ENCODE measurements at regions not wholly inside any gene's neighbourhood (a gene's known extent, or its start where the extent isn't known, plus 50 kb on each side); places are given as distances from the start of the nearest gene placed in this dataset.

DNA sequence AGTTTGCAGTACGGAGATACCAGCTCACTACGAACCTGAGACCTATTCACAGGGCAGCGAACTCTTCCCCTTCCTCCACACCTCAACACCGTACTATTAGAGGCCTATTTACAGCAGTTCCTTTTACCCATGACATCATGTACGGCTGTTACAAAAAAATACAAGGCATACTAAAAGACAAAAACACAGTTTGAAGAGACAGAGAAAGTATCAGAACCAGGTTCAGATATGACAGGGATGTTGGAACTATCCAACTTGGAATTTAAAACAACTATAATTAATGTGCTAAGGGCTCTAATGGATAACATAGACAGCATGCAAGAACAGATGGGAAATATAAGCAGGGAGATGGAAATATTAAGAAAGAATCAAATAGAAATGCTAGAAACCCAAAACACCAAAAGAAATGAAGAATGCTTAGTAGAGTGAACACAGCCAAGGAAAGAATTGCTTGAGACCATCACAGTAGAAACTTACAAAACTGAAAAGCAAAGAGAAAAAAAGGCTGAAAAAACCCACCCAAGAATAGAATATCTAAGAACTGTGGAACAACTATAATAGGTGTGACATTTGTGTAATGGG is 99.2 kb upstream of the ZNF521 start:
- no peak overlapping the region for H3K4me3 ChIP-seq (ENCODE audit: low read depth, low read length, poor library complexity, severe bottlenecking)
- no peaks in the 10 kb centered on the region for H3F3A ChIP-seq (ENCODE audit: insufficient read depth, low read length)
- no peak overlapping the region for H3K4me2 ChIP-seq (ENCODE audit: low read length)
- TF ChIP-seq, protein P1, sequence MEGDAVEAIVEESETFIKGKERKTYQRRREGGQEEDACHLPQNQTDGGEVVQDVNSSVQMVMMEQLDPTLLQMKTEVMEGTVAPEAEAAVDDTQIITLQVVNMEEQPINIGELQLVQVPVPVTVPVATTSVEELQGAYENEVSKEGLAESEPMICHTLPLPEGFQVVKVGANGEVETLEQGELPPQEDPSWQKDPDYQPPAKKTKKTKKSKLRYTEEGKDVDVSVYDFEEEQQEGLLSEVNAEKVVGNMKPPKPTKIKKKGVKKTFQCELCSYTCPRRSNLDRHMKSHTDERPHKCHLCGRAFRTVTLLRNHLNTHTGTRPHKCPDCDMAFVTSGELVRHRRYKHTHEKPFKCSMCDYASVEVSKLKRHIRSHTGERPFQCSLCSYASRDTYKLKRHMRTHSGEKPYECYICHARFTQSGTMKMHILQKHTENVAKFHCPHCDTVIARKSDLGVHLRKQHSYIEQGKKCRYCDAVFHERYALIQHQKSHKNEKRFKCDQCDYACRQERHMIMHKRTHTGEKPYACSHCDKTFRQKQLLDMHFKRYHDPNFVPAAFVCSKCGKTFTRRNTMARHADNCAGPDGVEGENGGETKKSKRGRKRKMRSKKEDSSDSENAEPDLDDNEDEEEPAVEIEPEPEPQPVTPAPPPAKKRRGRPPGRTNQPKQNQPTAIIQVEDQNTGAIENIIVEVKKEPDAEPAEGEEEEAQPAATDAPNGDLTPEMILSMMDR (IDR thresholded peaks at IDR 0.05; ENCODE audit: low read length) = no peak
- TF ChIP-seq EZH2 (IDR thresholded peaks at IDR 0.05; ENCODE audit: borderline replicate concordance, low read length) = no peak
- H3K9me2 ChIP-seq (ENCODE audit: low read depth, low read length) = no peaks in the 10 kb centered on the region
- H3K36me3 ChIP-seq (ENCODE audit: insufficient read depth, low read length) = no peaks in the 10 kb centered on the region
- no peaks in the 10 kb centered on the region for H3K79me2 ChIP-seq (ENCODE audit: insufficient read depth, low read length)
- no peak overlapping the region for H2AFZ ChIP-seq (ENCODE audit: low read length)
- H3K4me1 ChIP-seq (ENCODE audit: insufficient read depth, low read length, severe bottlenecking) = peaks cover 10% of the 10 kb centered on the region
- H3K9me3 ChIP-seq (ENCODE audit: low read length) = peaks cover 9% of the 10 kb centered on the region; the same call in 1 of the 2 replicates
- no peaks in the 10 kb centered on the region for H3K27me3 ChIP-seq (ENCODE audit: insufficient read depth, low read length)
- no peaks in the 10 kb centered on the region for H4K20me1 ChIP-seq (ENCODE audit: insufficient read depth, low read length)
- H3K27ac ChIP-seq (ENCODE audit: low read depth, low read length, poor library complexity, severe bottlenecking) = no peak overlapping the region
- no peak overlapping the region for H3K9ac ChIP-seq (ENCODE audit: low read length)

DNA sequence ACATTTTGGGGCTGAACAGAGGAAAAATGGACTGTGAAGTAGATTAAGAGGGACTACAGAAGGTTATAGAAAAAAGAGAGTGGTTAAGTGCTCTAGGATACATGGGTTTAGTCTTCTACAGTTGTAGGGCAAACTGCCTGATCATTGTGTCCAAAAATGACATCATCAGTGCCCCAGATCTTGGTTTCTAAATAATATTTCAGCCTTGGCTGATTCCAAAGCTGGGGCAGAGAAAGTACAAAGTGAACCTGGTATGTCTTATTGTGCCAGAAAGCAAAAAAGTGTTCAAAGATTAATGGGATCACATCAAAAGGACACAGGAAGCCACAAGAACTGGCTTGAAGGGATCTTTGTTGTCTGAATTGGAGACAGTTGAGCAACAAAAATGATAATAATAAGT is 97.1 kb upstream of the ZNF521 start:
- no peak overlapping the region for H3K4me3 ChIP-seq (ENCODE audit: low read depth, low read length, poor library complexity, severe bottlenecking)
- H3K36me3 ChIP-seq (ENCODE audit: insufficient read depth, low read length) = no peaks in the 10 kb centered on the region
- H4K20me1 ChIP-seq (ENCODE audit: insufficient read depth, low read length) = no peaks in the 10 kb centered on the region
- no peak overlapping the region for H2AFZ ChIP-seq (ENCODE audit: low read length)
- H3K27me3 ChIP-seq (ENCODE audit: insufficient read depth, low read length) = no peaks in the 10 kb centered on the region
- H3K79me2 ChIP-seq (ENCODE audit: insufficient read depth, low read length) = no peaks in the 10 kb centered on the region
- H3K4me1 ChIP-seq (ENCODE audit: insufficient read depth, low read length, severe bottlenecking) = peaks cover 7% of the 10 kb centered on the region
- peaks cover 9% of the 10 kb centered on the region; the same call in 1 of the 2 replicates for H3K9me3 ChIP-seq (ENCODE audit: low read length)
- H3F3A ChIP-seq (ENCODE audit: insufficient read depth, low read length) = no peaks in the 10 kb centered on the region
- TF ChIP-seq EZH2 (IDR thresholded peaks at IDR 0.05; ENCODE audit: borderline replicate concordance, low read length) = no peak
- TF ChIP-seq, protein P1 (IDR thresholded peaks at IDR 0.05; ENCODE audit: low read length) = no peak
- no peak overlapping the region for H3K4me2 ChIP-seq (ENCODE audit: low read length)
- no peak overlapping the region for H3K9ac ChIP-seq (ENCODE audit: low read length)
- H3K27ac ChIP-seq (ENCODE audit: low read depth, low read length, poor library complexity, severe bottlenecking) = no peak overlapping the region
- no peaks in the 10 kb centered on the region for H3K9me2 ChIP-seq (ENCODE audit: low read depth, low read length)

DNA sequence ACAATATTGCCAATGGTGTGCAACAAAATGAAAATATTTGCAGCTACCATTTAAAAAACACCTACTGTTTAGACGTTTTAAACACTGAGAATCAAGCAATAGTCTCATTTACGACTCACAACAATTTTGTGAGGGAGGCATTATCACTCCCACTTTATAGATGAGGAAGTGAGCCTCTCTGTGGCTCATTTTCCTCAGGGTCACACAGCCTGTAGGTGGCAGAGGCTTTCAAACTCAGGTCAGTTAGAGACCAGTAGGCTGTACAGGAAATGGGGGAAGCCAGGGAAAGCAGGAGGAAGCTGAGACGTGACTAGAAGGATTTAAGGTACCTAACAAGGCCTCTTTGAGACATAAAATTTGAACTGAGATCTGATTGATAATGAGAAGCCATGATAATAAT is 95.0 kb upstream of the ZNF521 start:
- Histone ChIP-seq H3K36me3 (ENCODE audit: insufficient read depth, low read length) (no peaks in the 10 kb centered on the region), H3K4me2 (ENCODE audit: low read length) (no peak overlapping the region; the same call in 1 of the 2 replicates), H3K9ac (ENCODE audit: low read length) (no peak overlapping the region), H3K79me2 (ENCODE audit: insufficient read depth, low read length) (no peaks in the 10 kb centered on the region), H3F3A (ENCODE audit: insufficient read depth, low read length) (no peaks in the 10 kb centered on the region), H4K20me1 (ENCODE audit: insufficient read depth, low read length) (no peaks in the 10 kb centered on the region), H3K9me3 (ENCODE audit: low read length) (peaks cover 5% of the 10 kb centered on the region; the same call in 1 of the 2 replicates), H3K9me2 (ENCODE audit: low read depth, low read length) (no peaks in the 10 kb centered on the region), H3K27me3 (ENCODE audit: insufficient read depth, low read length) (no peaks in the 10 kb centered on the region), H3K4me1 (ENCODE audit: insufficient read depth, low read length, severe bottlenecking) (peaks cover 7% of the 10 kb centered on the region), H3K4me3 (ENCODE audit: low read depth, low read length, poor library complexity, severe bottlenecking) (no peak overlapping the region), H3K27ac (ENCODE audit: low read depth, low read length, poor library complexity, severe bottlenecking) (no peak overlapping the region), H2AFZ (ENCODE audit: low read length) (no peak overlapping the region; the same call in 1 of the 2 replicates)
- no peak for TF ChIP-seq EZH2 (IDR thresholded peaks at IDR 0.05; ENCODE audit: borderline replicate concordance, low read length)
- TF ChIP-seq, protein P1 (IDR thresholded peaks at IDR 0.05; ENCODE audit: low read length) = peak; percentile 44

Measured in OCI-LY1 (cell line).